Femur (tissue), 1 donor: ENCODE measurements at regions not wholly inside any gene's neighbourhood (a gene's known extent, or its start where the extent isn't known, plus 50 kb on each side); places are given as distances from the start of the nearest gene placed in this dataset.

Experiments
- DNase-seq: peaks from one replicate; pipeline ENCODE4 v3.0.0-alpha.2; 2017

GRCh38 chr7:70846208-70846607 lies 285.7 kb upstream of the GALNT17 start:
- no peak for DNase-seq

GRCh38 chr7:70849580-70850235 lies 282.2 kb upstream of the GALNT17 start:
- no peak for DNase-seq

DNA sequence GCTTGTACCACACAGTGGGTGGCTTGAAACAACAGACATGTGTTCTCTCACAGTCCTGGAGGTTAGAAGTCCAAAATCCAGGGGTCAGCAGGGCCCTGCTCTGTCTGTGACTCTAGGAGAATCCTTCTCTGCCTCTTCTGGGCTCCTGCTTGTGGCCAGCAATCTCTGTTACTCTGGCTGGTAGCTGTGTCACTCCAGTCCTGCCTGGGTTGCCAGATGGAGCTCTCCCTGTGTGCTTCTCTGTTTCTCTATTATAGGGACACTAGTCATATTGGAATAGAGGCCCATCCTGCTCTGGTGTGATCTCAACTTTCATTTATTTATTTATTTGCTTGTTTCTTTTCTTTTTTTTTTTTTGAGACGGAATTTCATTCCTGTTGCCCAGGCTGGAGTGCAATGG lies 276.6 kb upstream of the GALNT17 start:
- DNase-seq = no peak

DNA sequence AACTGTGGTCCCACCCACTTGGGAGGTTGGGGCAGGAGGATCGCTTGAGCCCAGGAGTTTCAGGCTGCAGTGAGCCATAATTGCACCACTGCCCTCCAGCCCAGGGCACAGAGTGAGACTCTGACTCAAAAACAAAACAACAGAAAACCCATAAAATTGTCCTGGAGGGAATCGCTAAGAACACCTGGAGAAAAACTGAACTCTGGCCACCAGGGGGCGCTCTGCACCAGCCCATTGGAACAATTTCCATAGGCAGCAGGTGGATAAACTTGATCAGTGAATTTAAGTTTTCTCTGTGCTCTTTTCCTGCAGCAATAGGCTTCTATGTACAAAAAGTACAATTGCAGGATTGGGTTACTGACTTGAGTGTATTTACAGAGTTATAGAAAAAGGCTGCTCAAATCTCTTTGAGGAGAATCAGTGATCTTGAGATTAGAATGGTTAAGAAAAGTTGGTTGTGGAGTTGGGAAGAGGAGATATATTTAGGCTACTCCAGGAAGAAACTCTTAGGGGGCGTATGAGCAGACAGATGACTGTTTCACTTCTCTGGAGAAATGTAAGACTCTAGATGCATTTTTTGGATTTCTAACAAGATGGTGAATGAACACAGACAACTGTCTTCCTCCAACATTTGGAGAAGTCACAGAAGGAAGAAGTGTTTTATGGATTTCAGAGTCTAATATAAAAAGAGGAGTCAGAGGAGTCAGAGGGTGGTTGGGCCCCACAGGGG lies 274.9 kb upstream of the GALNT17 start:
- peak; percentile 89 for DNase-seq

- DNase-seq = no peak
Observed at GRCh38 chr7:70857793-70858545, 274.0 kb upstream of the GALNT17 start.

DNA sequence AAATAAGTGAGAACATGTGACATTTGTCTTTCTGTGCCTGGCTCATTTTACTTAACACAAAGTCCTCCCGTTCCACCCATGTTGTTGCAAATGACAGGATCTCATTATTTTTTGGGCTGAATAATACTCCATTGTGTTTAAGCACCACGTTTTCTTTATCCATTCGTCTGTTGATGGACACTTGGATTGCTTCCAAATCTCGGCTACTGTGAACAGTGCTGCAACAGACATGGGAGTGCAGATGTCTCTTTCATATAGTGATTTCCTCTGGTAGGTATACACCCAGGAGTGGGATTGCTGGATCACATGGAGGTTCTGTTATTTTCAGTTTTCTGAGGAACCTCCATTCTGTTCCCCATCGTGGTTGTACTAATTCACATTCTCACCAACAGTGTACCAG lies 264.4 kb upstream of the GALNT17 start:
- no peak for DNase-seq

DNA sequence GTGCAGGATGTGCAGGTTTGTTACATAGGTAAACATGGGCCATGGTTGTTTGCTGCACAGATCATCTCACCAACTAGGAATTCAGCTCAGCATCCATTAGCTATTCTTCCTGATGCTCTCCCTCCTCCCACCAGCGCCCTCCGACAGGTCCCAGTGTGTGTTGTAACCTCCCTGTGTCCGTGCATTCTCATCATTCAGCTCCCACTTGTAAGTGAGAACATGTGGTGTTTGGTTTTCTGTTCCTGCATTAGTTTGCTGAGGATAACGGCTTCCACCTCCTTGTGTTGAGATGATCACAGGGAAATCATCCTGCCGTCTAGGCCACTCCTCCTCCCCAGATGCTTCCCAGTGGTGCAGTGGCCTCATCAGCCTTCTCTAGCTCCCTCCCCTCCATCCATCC lies 261.6 kb upstream of the GALNT17 start:
- no peak for DNase-seq

DNA sequence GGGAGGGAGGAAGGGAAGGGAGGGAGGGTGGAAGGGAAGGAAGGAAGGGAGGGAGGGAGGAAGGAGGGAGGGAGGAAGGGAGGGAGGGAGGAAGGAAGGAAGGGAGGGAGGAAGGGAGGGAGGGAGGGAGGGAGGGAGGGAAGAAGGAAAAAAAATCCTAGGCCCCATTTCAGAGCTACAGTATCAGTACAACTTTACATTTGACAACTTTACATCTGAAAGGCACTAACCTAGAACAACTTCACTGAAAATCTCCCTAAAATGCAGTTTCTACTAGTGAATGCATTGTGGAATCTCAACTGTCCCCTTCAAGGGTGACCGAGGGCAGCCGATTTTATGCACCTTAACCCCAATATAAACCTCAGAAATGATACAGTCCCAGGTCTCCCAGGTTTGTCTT lies 259.8 kb upstream of the GALNT17 start:
- DNase-seq = no peak

GRCh38 chr7:70881167-70881847 lies 250.6 kb upstream of the GALNT17 start:
- peak; percentile 54 for DNase-seq

- DNase-seq = no peak
Observed at GRCh38 chr7:70883750-70884439, 248.0 kb upstream of the GALNT17 start.

DNA sequence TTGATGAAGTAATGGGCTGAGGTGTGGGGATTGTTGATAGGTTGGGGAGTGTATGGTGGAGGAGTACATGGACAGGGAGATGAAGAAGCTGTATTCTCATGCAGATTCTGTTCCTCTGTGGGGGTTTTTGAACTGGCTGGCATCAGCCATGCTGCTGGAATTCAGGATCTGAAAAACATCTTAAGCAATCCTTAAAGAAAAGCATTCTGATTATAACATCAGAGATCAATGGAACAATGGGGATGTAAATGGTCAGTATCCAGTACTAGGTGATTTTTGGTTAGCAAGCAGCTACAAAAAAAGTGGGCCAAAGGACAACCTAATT lies 247.5 kb upstream of the GALNT17 start:
- no peak for DNase-seq

- no peak for DNase-seq
Observed at GRCh38 chr7:70884809-70885208, 247.1 kb upstream of the GALNT17 start.

DNA sequence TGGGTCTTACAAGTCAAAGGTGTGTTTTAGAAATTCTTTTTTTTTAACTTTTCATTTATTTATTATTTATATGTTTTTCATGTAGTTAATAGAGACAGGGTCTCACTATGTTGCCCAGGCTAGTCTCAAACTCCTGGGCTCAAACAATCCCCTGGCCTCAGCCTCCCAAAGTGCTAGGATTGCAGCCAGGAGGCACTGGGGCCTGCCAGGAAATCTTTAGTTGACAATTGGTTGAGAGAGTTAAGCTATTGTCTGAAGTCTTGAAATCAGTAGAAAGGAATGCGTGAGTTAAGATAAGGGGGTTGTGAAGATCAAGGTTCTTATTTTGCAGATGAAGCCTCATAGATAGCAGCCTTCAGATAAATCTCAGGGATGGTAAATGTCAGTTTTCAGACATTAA lies 245.4 kb upstream of the GALNT17 start:
- no peak for DNase-seq

DNA sequence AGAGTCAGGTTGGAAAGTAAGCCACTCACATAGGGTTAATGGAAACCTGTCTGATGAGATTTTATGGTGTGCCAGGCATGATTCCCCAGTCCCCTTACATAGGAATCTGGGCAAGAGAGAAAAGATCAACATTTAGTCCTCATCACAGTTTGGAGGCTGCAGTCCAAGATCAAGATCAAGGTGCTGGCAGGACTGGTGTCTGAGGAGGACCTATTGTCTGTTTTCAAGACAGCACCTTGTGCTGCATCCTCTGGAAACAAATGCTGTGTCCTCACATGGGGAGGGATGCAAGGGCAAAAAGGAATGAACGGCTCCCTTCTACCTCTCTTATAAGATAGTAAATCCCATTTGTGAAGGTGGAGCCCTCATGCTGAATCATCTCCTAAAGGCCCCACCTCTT lies 244.8 kb upstream of the GALNT17 start:
- no peak for DNase-seq

- no peak for DNase-seq
Observed at GRCh38 chr7:70890147-70890969, 241.6 kb upstream of the GALNT17 start.

GRCh38 chr7:70893422-70893821 lies 238.5 kb upstream of the GALNT17 start:
- DNase-seq = no peak

GRCh38 chr7:70893971-70894715 lies 237.8 kb upstream of the GALNT17 start:
- no peak for DNase-seq

DNA sequence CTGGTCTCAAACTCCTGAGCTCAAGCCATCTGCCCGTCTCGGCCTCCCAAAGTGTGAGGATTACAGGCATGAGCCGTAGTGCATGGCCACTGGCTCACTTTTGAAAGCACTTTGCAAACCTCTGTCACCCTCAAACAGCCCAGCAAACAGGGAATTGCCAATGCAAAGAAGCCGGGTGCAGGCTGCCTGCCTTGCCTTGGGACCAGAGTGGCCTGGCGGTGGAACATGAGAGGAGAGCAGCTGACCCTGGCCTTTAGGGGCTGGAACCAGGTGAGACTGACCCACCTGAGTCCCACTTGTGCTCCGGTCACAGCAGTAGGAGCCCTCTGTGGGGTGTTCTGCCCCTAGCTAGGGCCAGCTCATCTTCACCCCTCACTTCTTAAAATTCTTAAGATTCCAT lies 237.1 kb upstream of the GALNT17 start:
- no peak for DNase-seq

DNA sequence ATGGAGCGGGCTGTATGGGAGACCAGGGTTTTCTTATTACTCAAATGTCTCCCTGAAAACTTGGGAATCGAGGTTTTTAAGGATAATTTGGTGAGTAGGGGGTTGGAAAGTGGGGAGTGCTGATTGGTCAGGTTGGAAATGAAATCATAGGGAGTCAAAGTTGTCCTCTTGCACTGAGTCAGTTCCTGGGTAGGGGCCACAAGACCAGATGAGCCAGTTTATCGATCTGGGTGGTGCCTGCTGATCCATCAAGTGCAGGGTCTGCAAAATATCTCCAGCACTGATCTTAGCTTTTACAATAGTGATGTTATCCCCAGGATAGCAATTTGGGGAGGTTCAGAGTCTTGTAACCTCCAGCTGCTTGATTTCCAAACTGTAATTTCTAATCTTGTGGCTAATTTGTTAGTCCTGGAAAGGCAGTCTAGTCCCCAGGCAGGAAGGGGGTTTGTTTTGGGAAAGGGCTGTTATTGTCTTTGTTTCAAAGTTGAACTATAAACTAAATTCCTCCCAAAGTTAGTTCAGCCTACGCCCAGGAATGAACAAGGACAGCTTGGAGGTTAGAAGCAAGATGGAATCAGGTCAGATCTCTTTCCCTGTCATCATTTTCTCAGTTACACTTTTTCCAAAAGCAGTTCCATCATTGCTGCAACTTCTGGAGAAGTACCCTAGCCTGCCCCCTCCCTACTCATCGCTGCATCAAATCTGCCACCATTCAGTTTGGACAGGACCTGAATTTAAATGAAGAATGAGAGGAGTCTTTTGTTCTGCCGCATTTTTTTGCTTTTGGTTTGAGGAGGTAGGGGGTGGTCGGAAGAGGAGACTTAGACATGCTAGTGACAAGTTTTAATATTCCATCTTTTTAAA lies 236.4 kb upstream of the GALNT17 start:
- DNase-seq = peak; percentile 52
